Astrocyte (in vitro differentiated cells and primary cell): ENCODE measurements at regions not wholly inside any gene's neighbourhood (a gene's known extent, or its start where the extent isn't known, plus 50 kb on each side); places are given as distances from the start of the nearest gene placed in this dataset.

ENCODE experiments used
- DNase-seq: peaks from one replicate; pipeline ENCODE4 v3.0.0-alpha.2; 2010; ENCODE audit warnings: low read depth
- FAIRE-seq: peaks from 2 replicates; lab custom pipeline; 2011; peaks lifted over from hg19 to GRCh38; lab: Jason Lieb, UNC
- H2AFZ ChIP-seq: 2 replicates; pipeline ENCODE4 v1.6.0; 2012; ENCODE audit warnings: low read depth, low read length, inconsistent platforms
- H3K27ac ChIP-seq: 2 replicates; pipeline ENCODE4 v1.5.1; 2011; ENCODE audit warnings: low read depth, low read length, inconsistent platforms
- H3K27me3 ChIP-seq: 2 replicates; pipeline ENCODE4 v1.6.0; 2011; ENCODE audit warnings: low read length, inconsistent platforms; ENCODE audit not compliant: insufficient read depth
- H3K36me3 ChIP-seq: 2 replicates; pipeline ENCODE4 v1.5.1; 2011; ENCODE audit warnings: low read length, inconsistent platforms; ENCODE audit not compliant: insufficient read depth
- H3K4me1 ChIP-seq: 2 replicates; pipeline ENCODE4 v1.5.1; 2011; ENCODE audit warnings: low read length, inconsistent platforms; ENCODE audit not compliant: insufficient read depth
- H3K4me2 ChIP-seq: 2 replicates; pipeline ENCODE4 v1.6.0; 2012; ENCODE audit warnings: low read length, inconsistent platforms
- H3K4me3 ChIP-seq: 2 replicates; pipeline ENCODE4 v1.5.1; 2011; ENCODE audit warnings: low read depth, mild to moderate bottlenecking, low read length, inconsistent platforms; ENCODE audit not compliant: insufficient read depth
- H3K79me2 ChIP-seq: 2 replicates; pipeline ENCODE4 v1.6.0; 2012; ENCODE audit warnings: mild to moderate bottlenecking, low read length, inconsistent platforms; ENCODE audit not compliant: insufficient read depth
- H3K9ac ChIP-seq: 2 replicates; pipeline ENCODE4 v1.6.0; 2012; ENCODE audit warnings: mild to moderate bottlenecking, low read length, inconsistent platforms
- H3K9me3 ChIP-seq: 2 replicates; pipeline ENCODE4 v1.5.1; 2012; ENCODE audit warnings: low read depth, mild to moderate bottlenecking, low read length, inconsistent platforms; ENCODE audit not compliant: insufficient read depth
- H4K20me1 ChIP-seq: 2 replicates; pipeline ENCODE4 v1.6.0; 2012; ENCODE audit warnings: low read length, inconsistent platforms; ENCODE audit not compliant: insufficient read depth
- H3K27ac Mint-ChIP-seq: one replicate; pipeline ENCODE4 v1.8.0; 2021; ENCODE audit warnings: mild to moderate bottlenecking, mixed read lengths; ENCODE audit not compliant: unreplicated experiment
- H3K27me3 Mint-ChIP-seq: one replicate; pipeline ENCODE4 v1.8.0; 2021; ENCODE audit warnings: low read depth, mixed read lengths; ENCODE audit not compliant: unreplicated experiment
- H3K36me3 Mint-ChIP-seq: one replicate; pipeline ENCODE4 v1.8.0; 2021; ENCODE audit warnings: low read depth, mixed read lengths; ENCODE audit not compliant: unreplicated experiment
- H3K4me1 Mint-ChIP-seq: one replicate; pipeline ENCODE4 v1.8.0; 2021; ENCODE audit warnings: low read depth, mixed read lengths; ENCODE audit not compliant: unreplicated experiment
- H3K4me3 Mint-ChIP-seq: one replicate; pipeline ENCODE4 v1.8.0; 2021; ENCODE audit warnings: mild to moderate bottlenecking, moderate library complexity, mixed read lengths; ENCODE audit not compliant: unreplicated experiment
- H3K9me3 Mint-ChIP-seq: one replicate; pipeline ENCODE4 v1.8.0; 2021; ENCODE audit warnings: mild to moderate bottlenecking, mixed read lengths; ENCODE audit not compliant: unreplicated experiment
- CTCF ChIP-seq: IDR thresholded peaks from 2 replicates; pipeline ENCODE4 v1.5.1; 2011; ENCODE audit warnings: low read depth, mild to moderate bottlenecking, inconsistent platforms, low read length, moderate library complexity; ENCODE audit not compliant: insufficient read depth
- EZH2 ChIP-seq: IDR thresholded peaks from 2 replicates; pipeline ENCODE4 v1.6.1; 2012; ENCODE audit warnings: mild to moderate bottlenecking, low read length, inconsistent platforms; ENCODE audit not compliant: insufficient read depth

GRCh38 chr12:107396991-107397390 is 288.6 kb upstream of the PWP1 start:
- Histone ChIP-seq H3K36me3 (no peaks in the 10 kb centered on the region), H3K27me3 (no peaks in the 10 kb centered on the region), H3K4me3 (no peak overlapping the region), H3K27ac (no peak overlapping the region), H2AFZ (no peak overlapping the region), H3K4me2 (no peak overlapping the region), H4K20me1 (peaks cover 3% of the 10 kb centered on the region), H3K4me1 (peaks cover 35% of the 10 kb centered on the region), H3K79me2 (no peaks in the 10 kb centered on the region), H3K9ac (no peak overlapping the region), H3K9me3 (no peaks in the 10 kb centered on the region)
- Mint-ChIP-seq H3K4me3 (no peak overlapping the region), H3K9me3 (no peaks in the 10 kb centered on the region), H3K36me3 (no peaks in the 10 kb centered on the region), H3K4me1 (peaks cover 35% of the 10 kb centered on the region), H3K27me3 (peaks cover 4% of the 10 kb centered on the region), H3K27ac (no peak overlapping the region)
- FAIRE-seq (no peak), DNase-seq (no peak)
- no peak for TF ChIP-seq CTCF
- TF ChIP-seq EZH2 = no peak

- no peak overlapping the region for H3K9ac ChIP-seq
- H3K4me1 Mint-ChIP-seq = peaks cover 28% of the 10 kb centered on the region
- TF ChIP-seq EZH2 (no peak), CTCF (no peak)
Measured at GRCh38 chr12:107397890-107398500, 287.6 kb upstream of the PWP1 start.

GRCh38 chr12:107399046-107399445 is 286.6 kb upstream of the PWP1 start:
- no peaks in the 10 kb centered on the region for H3K27me3 ChIP-seq
- H3K9me3 Mint-ChIP-seq = no peaks in the 10 kb centered on the region
- TF ChIP-seq EZH2 (no peak), CTCF (no peak)
- H3K27me3 Mint-ChIP-seq = no peaks in the 10 kb centered on the region
- peak overlapping the region; percentile 45 for H3K27ac Mint-ChIP-seq
- FAIRE-seq = no peak
- H2AFZ ChIP-seq = no peak overlapping the region
- H3K4me1 ChIP-seq = peaks cover 29% of the 10 kb centered on the region
- no peaks in the 10 kb centered on the region for H3K9me3 ChIP-seq
- H3K27ac ChIP-seq = no peak overlapping the region
- H3K36me3 ChIP-seq = no peaks in the 10 kb centered on the region
- no peak overlapping the region for H3K4me3 Mint-ChIP-seq
- H3K79me2 ChIP-seq = no peaks in the 10 kb centered on the region
- no peaks in the 10 kb centered on the region for H3K36me3 Mint-ChIP-seq
- no peak overlapping the region for H3K9ac ChIP-seq
- DNase-seq = peak; percentile 66
- H3K4me2 ChIP-seq = peak overlapping the region; percentile 10
- H3K4me3 ChIP-seq = no peak overlapping the region
- H4K20me1 ChIP-seq = peaks cover 1% of the 10 kb centered on the region
- H3K4me1 Mint-ChIP-seq = peaks cover 23% of the 10 kb centered on the region

More at GRCh38 chr12:107397890-107398500, 287.6 kb upstream of the PWP1 start:
- Histone ChIP-seq H3K27ac (no peak overlapping the region), H4K20me1 (peaks cover 3% of the 10 kb centered on the region), H3K4me1 (peaks cover 31% of the 10 kb centered on the region), H3K4me2 (no peak overlapping the region), H3K27me3 (no peaks in the 10 kb centered on the region), H3K9me3 (no peaks in the 10 kb centered on the region), H3K79me2 (no peaks in the 10 kb centered on the region), H3K36me3 (no peaks in the 10 kb centered on the region), H2AFZ (no peak overlapping the region), H3K4me3 (no peak overlapping the region)
- no peaks in the 10 kb centered on the region for H3K27me3 Mint-ChIP-seq
- no peaks in the 10 kb centered on the region for H3K36me3 Mint-ChIP-seq
- DNase-seq (peak; percentile 18), FAIRE-seq (no peak)
- H3K27ac Mint-ChIP-seq = no peak overlapping the region
- no peak overlapping the region for H3K4me3 Mint-ChIP-seq
- H3K9me3 Mint-ChIP-seq = no peaks in the 10 kb centered on the region
